Natural killer cell treated with Interleukin-12 subunit alpha and Interleukin-12 subunit beta and Interleukin-15 and Interleukin-18, amount 100 ng/mL, for 72 hours (primary cell): ENCODE measurements at regions not wholly inside any gene's neighbourhood (a gene's known extent, or its start where the extent isn't known, plus 50 kb on each side); places are given as distances from the start of the nearest gene placed in this dataset.
"Not testable (repeated sequence)": the region's sequence is repeated elsewhere in the genome, so short reads cannot be mapped to it uniquely, and the experiment has no call there.

Source experiments
- ATAC-seq, 2 donors: fragments of 150-1000 bp; cut with Tn5 transposase in 1 of 2; sonication (Bioruptor Pico), chemical (Tn5 transposase) in 1 of 2; 2 replicates each; pipeline ENCODE4 v1.10.0; 2021
- DNase-seq: peaks from one replicate; pipeline ENCODE4 v3.0.0; 2022; ENCODE audit warnings: low spot score
- H3K27ac Mint-ChIP-seq, 2 donors: 1 replicate in 1 of 2; 2 replicates in 1 of 2; pipeline ENCODE4 v1.8.0; 2022; ENCODE audit warnings: mixed read lengths in 2 of 2, mild to moderate bottlenecking in 1 of 2, moderate library complexity in 1 of 2
- H3K27me3 Mint-ChIP-seq, 2 donors: 1 replicate in 1 of 2; 2 replicates in 1 of 2; pipeline ENCODE4 v1.8.0; 2022; ENCODE audit warnings: mixed read lengths in 2 of 2
- H3K36me3 Mint-ChIP-seq: one replicate; pipeline ENCODE4 v1.8.0; 2022; ENCODE audit warnings: mixed read lengths
- H3K4me1 Mint-ChIP-seq, 2 donors: 1 replicate in 1 of 2; 2 replicates in 1 of 2; pipeline ENCODE4 v1.8.0; 2022; ENCODE audit warnings: low read depth in 2 of 2, mixed read lengths in 2 of 2, mild to moderate bottlenecking in 1 of 2
- H3K4me3 Mint-ChIP-seq: one replicate; pipeline ENCODE4 v1.8.0; 2022; ENCODE audit warnings: mixed read lengths
- H3K9me3 Mint-ChIP-seq: 2 replicates; pipeline ENCODE4 v1.8.0; 2022; ENCODE audit warnings: mixed read lengths

GRCh38 chr4:152072906-152073305 lies 312.1 kb upstream of the GATB start:
- H3K27me3 Mint-ChIP-seq = no peaks in the 10 kb centered on the region
- no peak overlapping the region for H3K27ac Mint-ChIP-seq
- ATAC-seq (no peak), DNase-seq (no peak)
- no peaks in the 10 kb centered on the region for H3K36me3 Mint-ChIP-seq
- H3K4me1 Mint-ChIP-seq = peaks cover 0 to 6% of the 10 kb centered on the region in 2 donors
- no peaks in the 10 kb centered on the region for H3K9me3 Mint-ChIP-seq
- no peak overlapping the region for H3K4me3 Mint-ChIP-seq

GRCh38 chr4:152072001-152072485 lies 311.2 kb upstream of the GATB start:
- no peaks in the 10 kb centered on the region for H3K36me3 Mint-ChIP-seq
- no peaks in the 10 kb centered on the region for H3K27me3 Mint-ChIP-seq
- DNase-seq (no peak), ATAC-seq (no peak)
- no peak overlapping the region for H3K27ac Mint-ChIP-seq
- no peaks in the 10 kb centered on the region for H3K9me3 Mint-ChIP-seq
- H3K4me3 Mint-ChIP-seq = no peak overlapping the region
- peaks cover 0 to 7% of the 10 kb centered on the region in 2 donors for H3K4me1 Mint-ChIP-seq

- H3K27ac Mint-ChIP-seq = no peak overlapping the region
- H3K36me3 Mint-ChIP-seq = no peaks in the 10 kb centered on the region
- DNase-seq (no peak), ATAC-seq (no peak)
- peaks cover 0 to 11% of the 10 kb centered on the region in 2 donors for H3K4me1 Mint-ChIP-seq
- no peaks in the 10 kb centered on the region for H3K9me3 Mint-ChIP-seq
- no peak overlapping the region for H3K4me3 Mint-ChIP-seq
- H3K27me3 Mint-ChIP-seq = peaks cover 0 to 2% of the 10 kb centered on the region in 2 donors
These were observed 310.0 kb upstream of the GATB start for GRCh38 chr4:152070854-152071253.

DNA sequence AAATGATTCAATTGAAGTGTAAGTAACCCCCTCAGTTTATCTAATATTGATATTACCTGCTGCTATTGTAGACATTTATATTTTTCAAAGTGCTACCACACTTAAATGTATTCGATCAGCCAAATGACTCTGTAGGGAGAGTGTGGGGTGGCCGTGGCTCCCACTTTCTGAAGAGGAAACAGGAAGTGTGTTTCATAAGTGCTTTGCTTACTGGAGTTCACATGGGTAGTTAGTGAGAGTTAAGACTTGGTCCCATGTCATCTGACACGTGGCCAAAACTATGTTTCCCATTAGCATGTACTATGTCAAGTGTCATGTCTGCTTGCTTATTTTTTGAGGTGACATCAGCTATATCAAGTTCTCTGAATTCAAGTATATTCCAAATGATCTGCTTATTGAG lies 308.1 kb upstream of the GATB start:
- ATAC-seq = no peak
- Mint-ChIP-seq H3K27me3 (peaks cover 0 to 2% of the 10 kb centered on the region in 2 donors), H3K27ac (no peak overlapping the region), H3K4me1 (peaks cover 9 to 21% of the 10 kb centered on the region in 2 donors), H3K9me3 (no peaks in the 10 kb centered on the region), H3K4me3 (no peak overlapping the region), H3K36me3 (no peaks in the 10 kb centered on the region)
- DNase-seq = no peak

GRCh38 chr4:152065545-152065944 lies 304.7 kb upstream of the GATB start:
- Mint-ChIP-seq H3K27me3 (peaks cover 0 to 2% of the 10 kb centered on the region in 2 donors), H3K36me3 (no peaks in the 10 kb centered on the region), H3K4me3 (no peak overlapping the region), H3K27ac (no peak overlapping the region), H3K4me1 (peaks cover 19 to 25% of the 10 kb centered on the region in 2 donors), H3K9me3 (no peaks in the 10 kb centered on the region)
- ATAC-seq = no peak
- DNase-seq = no peak

DNA sequence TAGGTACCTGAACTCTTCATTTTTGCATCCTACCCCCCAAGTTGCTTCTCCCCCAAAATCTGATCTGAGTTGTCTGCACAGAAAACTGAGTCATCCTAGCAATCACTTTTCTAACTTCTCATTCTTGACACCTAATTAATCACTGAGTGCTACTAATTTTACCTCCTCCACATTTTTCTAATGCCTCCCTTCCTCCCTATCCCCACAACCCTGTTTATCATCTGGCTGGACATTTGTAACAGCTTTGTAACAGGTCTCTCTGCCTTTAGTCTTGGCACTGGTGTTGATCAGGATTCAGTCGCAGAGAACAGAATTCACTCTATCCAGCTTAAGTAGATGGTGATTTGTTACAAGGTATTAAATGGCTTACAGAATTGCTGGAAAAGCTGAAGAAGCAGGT lies 303.9 kb upstream of the GATB start:
- Mint-ChIP-seq H3K4me1 (peaks cover 19 to 25% of the 10 kb centered on the region in 2 donors), H3K27me3 (peaks cover under 1 to 2% of the 10 kb centered on the region in 2 donors), H3K27ac (no peak overlapping the region), H3K4me3 (no peak overlapping the region), H3K9me3 (no peaks in the 10 kb centered on the region), H3K36me3 (no peaks in the 10 kb centered on the region)
- DNase-seq (no peak), ATAC-seq (no peak)

GRCh38 chr4:152064282-152064681 lies 303.5 kb upstream of the GATB start:
- Mint-ChIP-seq H3K9me3 (no peaks in the 10 kb centered on the region), H3K27me3 (peaks cover 2 to 5% of the 10 kb centered on the region in 2 donors), H3K4me3 (no peak overlapping the region), H3K4me1 (peaks cover 19 to 25% of the 10 kb centered on the region in 2 donors), H3K27ac (no peak overlapping the region), H3K36me3 (peaks cover 1% of the 10 kb centered on the region)
- DNase-seq (no peak), ATAC-seq (no peak)

- ATAC-seq (no peak), DNase-seq (no peak)
- no peak overlapping the region for H3K27ac Mint-ChIP-seq
- peaks cover 19 to 21% of the 10 kb centered on the region in 2 donors for H3K4me1 Mint-ChIP-seq
- peaks cover 4% of the 10 kb centered on the region for H3K36me3 Mint-ChIP-seq
- no peak overlapping the region for H3K4me3 Mint-ChIP-seq
- peaks cover 2 to 10% of the 10 kb centered on the region in 2 donors for H3K27me3 Mint-ChIP-seq
- no peaks in the 10 kb centered on the region for H3K9me3 Mint-ChIP-seq
These were observed 302.9 kb upstream of the GATB start for GRCh38 chr4:152063621-152064240.

- Mint-ChIP-seq H3K4me1 (peaks cover 18 to 19% of the 10 kb centered on the region in 2 donors), H3K4me3 (no peak overlapping the region)
These were observed 302.3 kb upstream of the GATB start for GRCh38 chr4:152062936-152063620.

GRCh38 chr4:152054731-152055130 lies 293.9 kb upstream of the GATB start:
- peaks cover 9 to 39% of the 10 kb centered on the region in 2 donors for H3K27me3 Mint-ChIP-seq
- no peak overlapping the region for H3K27ac Mint-ChIP-seq
- peaks cover 24% of the 10 kb centered on the region for H3K36me3 Mint-ChIP-seq
- peaks cover 8 to 9% of the 10 kb centered on the region in 2 donors for H3K4me1 Mint-ChIP-seq
- peaks cover 4% of the 10 kb centered on the region for H3K9me3 Mint-ChIP-seq
- DNase-seq = no peak
- ATAC-seq = no peak
- no peak overlapping the region for H3K4me3 Mint-ChIP-seq

More at GRCh38 chr4:152062936-152063620, 302.3 kb upstream of the GATB start:
- H3K36me3 Mint-ChIP-seq = peaks cover 10% of the 10 kb centered on the region
- H3K27ac Mint-ChIP-seq = no peak overlapping the region
- H3K9me3 Mint-ChIP-seq = no peaks in the 10 kb centered on the region
- ATAC-seq (no peak), DNase-seq (no peak)
- peaks cover 2 to 17% of the 10 kb centered on the region in 2 donors for H3K27me3 Mint-ChIP-seq

DNA sequence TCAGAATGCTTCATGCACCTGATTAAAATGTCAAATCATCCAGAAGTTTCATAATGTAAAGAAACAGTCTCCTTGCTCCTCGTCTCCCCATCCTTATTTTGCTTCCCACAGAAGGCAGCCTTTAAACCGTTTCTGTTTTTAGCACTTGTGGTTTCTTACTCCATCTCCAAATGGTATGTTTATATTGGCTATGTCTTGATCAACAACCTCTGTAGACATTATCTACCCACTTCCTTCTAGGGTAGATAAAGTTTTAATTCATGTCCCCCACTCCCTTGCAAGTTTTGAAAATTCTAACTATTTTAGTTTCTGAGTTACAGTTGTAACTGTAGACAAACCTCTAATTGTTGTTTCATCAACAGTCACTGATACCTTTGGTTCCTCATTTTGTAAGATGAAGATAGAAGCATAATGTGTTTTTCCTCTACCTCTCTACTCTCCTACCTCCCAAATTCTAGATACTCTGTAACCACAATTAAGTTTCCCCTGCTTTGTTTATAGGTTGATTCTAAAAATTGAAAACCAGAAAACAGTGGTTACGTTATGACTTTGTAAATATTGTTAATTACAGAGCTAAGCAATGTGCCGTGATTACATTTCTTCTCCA lies 291.7 kb upstream of the GATB start:
- Mint-ChIP-seq H3K4me3 (no peak overlapping the region), H3K9me3 (peaks cover 4% of the 10 kb centered on the region), H3K27me3 (peaks cover 9 to 19% of the 10 kb centered on the region in 2 donors), H3K4me1 (peaks cover 8 to 9% of the 10 kb centered on the region in 2 donors), H3K36me3 (peaks cover 10% of the 10 kb centered on the region), H3K27ac (no peak overlapping the region)
- no peak for ATAC-seq
- DNase-seq = no peak

DNA sequence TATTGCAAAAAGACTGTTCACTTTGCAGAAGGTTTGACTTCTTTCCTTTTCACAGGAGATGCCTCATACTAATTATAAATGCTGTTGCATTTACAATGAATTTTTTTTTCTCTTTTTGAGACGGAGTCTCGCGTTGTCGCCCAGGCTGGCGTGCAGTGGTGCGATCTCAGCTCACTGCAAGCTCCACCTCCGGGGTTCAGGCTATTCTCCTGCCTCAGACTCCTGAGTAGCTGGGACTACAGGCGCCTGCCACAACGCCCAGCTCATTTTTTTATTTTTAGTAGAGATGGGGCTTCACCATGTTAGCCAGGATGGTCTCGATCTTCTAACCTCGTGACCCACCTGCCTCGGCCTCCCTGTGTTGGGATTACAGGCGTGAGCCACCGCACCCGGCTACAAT lies 290.5 kb upstream of the GATB start:
- ATAC-seq, H3K4me1 Mint-ChIP-seq, H3K36me3 Mint-ChIP-seq, H3K4me3 Mint-ChIP-seq, H3K27me3 Mint-ChIP-seq, H3K9me3 Mint-ChIP-seq, H3K27ac Mint-ChIP-seq, DNase-seq: not testable (repeated sequence)

GRCh38 chr4:152050106-152050505 lies 289.3 kb upstream of the GATB start:
- DNase-seq (no peak), ATAC-seq (no peak)
- Mint-ChIP-seq H3K9me3 (no peaks in the 10 kb centered on the region), H3K36me3 (no peaks in the 10 kb centered on the region), H3K27ac (no peak overlapping the region), H3K27me3 (peaks cover 4 to 8% of the 10 kb centered on the region in 2 donors), H3K4me1 (peaks cover 9 to 10% of the 10 kb centered on the region in 2 donors), H3K4me3 (no peak overlapping the region)

DNA sequence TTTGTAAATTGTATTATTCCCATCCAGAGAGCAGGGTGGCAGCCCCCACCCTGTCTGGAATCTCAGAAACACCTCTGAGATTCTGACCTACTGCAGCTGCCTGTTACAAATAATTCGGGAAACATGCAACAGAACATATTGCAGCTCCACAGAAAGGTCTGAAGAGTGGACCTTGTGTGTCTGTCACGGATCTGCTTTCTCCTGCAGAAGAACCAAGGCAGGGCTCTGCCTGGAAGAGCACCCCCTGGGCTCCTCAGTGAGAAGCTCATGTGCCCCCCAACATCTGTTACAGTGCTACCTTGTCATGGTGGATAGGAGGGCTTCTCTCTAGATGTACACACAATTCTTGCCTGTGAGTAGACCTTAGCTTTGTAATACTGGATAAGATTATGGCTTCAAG lies 286.6 kb upstream of the GATB start:
- ATAC-seq = no peak
- no peaks in the 10 kb centered on the region for H3K9me3 Mint-ChIP-seq
- H3K4me3 Mint-ChIP-seq = no peak overlapping the region
- H3K27me3 Mint-ChIP-seq = peaks cover 8 to 11% of the 10 kb centered on the region in 2 donors
- peaks cover 1 to 4% of the 10 kb centered on the region in 2 donors for H3K4me1 Mint-ChIP-seq
- DNase-seq = no peak
- no peak overlapping the region for H3K27ac Mint-ChIP-seq
- H3K36me3 Mint-ChIP-seq = peaks cover 7% of the 10 kb centered on the region
